ENCODE measurements at regions not wholly inside any gene's neighbourhood (a gene's known extent, or its start where the extent isn't known, plus 50 kb on each side); places are given as distances from the start of the nearest gene placed in this dataset.

GRCh38 chr1:11373895-11374747 is 101.1 kb downstream of the UBIAD1 start:
- no peak for DNase-seq (ENCODE audit: low spot score)

- DNase-seq (ENCODE audit: low spot score): no peak
Observed at GRCh38 chr1:11374748-11375110, 101.7 kb downstream of the UBIAD1 start.

- no peak for DNase-seq (ENCODE audit: low spot score)
Observed at GRCh38 chr1:11377001-11377583, 101.9 kb upstream of the DISP3 start.

GRCh38 chr1:11377954-11378353 is 101.0 kb upstream of the DISP3 start:
- DNase-seq (ENCODE audit: low spot score): no peak

GRCh38 chr1:11379851-11380250 is 99.1 kb upstream of the DISP3 start:
- DNase-seq (ENCODE audit: low spot score): no peak

GRCh38 chr1:11380500-11380899 is 98.5 kb upstream of the DISP3 start:
- DNase-seq (ENCODE audit: low spot score): no peak

GRCh38 chr1:11383553-11384169 is 95.3 kb upstream of the DISP3 start:
- no peak for DNase-seq (ENCODE audit: low spot score)

- no peak for DNase-seq (ENCODE audit: low spot score)
Observed at GRCh38 chr1:11384170-11384554, 94.8 kb upstream of the DISP3 start.

- no peak for DNase-seq (ENCODE audit: low spot score)
Observed at GRCh38 chr1:11387829-11388228, 91.1 kb upstream of the DISP3 start.

GRCh38 chr1:11388617-11389016 is 90.3 kb upstream of the DISP3 start:
- no peak for DNase-seq (ENCODE audit: low spot score)

GRCh38 chr1:11391327-11391726 is 87.6 kb upstream of the DISP3 start:
- DNase-seq (ENCODE audit: low spot score): no peak

- no peak for DNase-seq (ENCODE audit: low spot score)
Observed at GRCh38 chr1:11391886-11392285, 87.1 kb upstream of the DISP3 start.

- no peak for DNase-seq (ENCODE audit: low spot score)
Observed at GRCh38 chr1:11394592-11395245, 84.2 kb upstream of the DISP3 start.

GRCh38 chr1:11395616-11396015 is 83.3 kb upstream of the DISP3 start:
- no peak for DNase-seq (ENCODE audit: low spot score)

- no peak for DNase-seq (ENCODE audit: low spot score)
Observed at GRCh38 chr1:11397151-11397901, 81.6 kb upstream of the DISP3 start.

GRCh38 chr1:11399250-11399649 is 79.7 kb upstream of the DISP3 start:
- DNase-seq (ENCODE audit: low spot score): no peak

- DNase-seq (ENCODE audit: low spot score): no peak
Observed at GRCh38 chr1:11400155-11400554, 78.8 kb upstream of the DISP3 start.

GRCh38 chr1:11400567-11400966 is 78.4 kb upstream of the DISP3 start:
- no peak for DNase-seq (ENCODE audit: low spot score)

- no peak for DNase-seq (ENCODE audit: low spot score)
Observed at GRCh38 chr1:11406845-11407244, 72.1 kb upstream of the DISP3 start.

- peak; percentile 7 for DNase-seq (ENCODE audit: low spot score)
Observed at GRCh38 chr1:11407301-11407994, 71.5 kb upstream of the DISP3 start.

GRCh38 chr1:11412141-11412540 is 66.8 kb upstream of the DISP3 start:
- DNase-seq (ENCODE audit: low spot score): no peak

GRCh38 chr1:11413986-11414391 is 65.0 kb upstream of the DISP3 start:
- DNase-seq (ENCODE audit: low spot score): no peak

Data from CD4-positive, alpha-beta T cell treated with Interleukin-6 at 100 ng/mL for 8 hours (primary cell).